IMR-90 (cell line): ENCODE measurements at regions not wholly inside any gene's neighbourhood (a gene's known extent, or its start where the extent isn't known, plus 50 kb on each side); places are given as distances from the start of the nearest gene placed in this dataset.

Source experiments
- ATAC-seq: fragments of 200-7000 bp; cut with Tn5 transposase; 2 replicates; pipeline ENCODE4 v1.9.1; 2020; ENCODE audit warnings: low read depth, mild to moderate bottlenecking, moderate library complexity
- BruUV-seq: library from RNA; stranded (reverse); fragments of 400-500 nt; replicated peaks from 2 replicates; lab custom pipeline; 2021; lab: Mats Ljungman, UMichigan
- CTCF ChIA-PET: fragments of 300-600 bp; formaldehyde crosslinking; extraction: SDS; loops from one replicate; lab custom pipeline; 2021; ENCODE audit warnings: antibody characterized with exemption; lab: Yijun Ruan, JAX
- POLR2A ChIA-PET: fragments of 300-600 bp; sonication (Branson Sonifier 250); formaldehyde crosslinking; loops from one replicate; lab custom pipeline; 2022; ENCODE audit warnings: antibody characterized with exemption; ENCODE audit not compliant: unreplicated experiment; lab: Charles Lee
- DNase-seq: peaks from one replicate; pipeline ENCODE4 v3.0.0; 2013
- H2AFZ ChIP-seq: replicated peaks from 2 replicates; pipeline ENCODE3; 2013; ENCODE audit warnings: low read length, mild to moderate bottlenecking; ENCODE audit not compliant: poor library complexity
- H2AK5ac ChIP-seq: 2 replicates; pipeline ENCODE4 v1.6.1; 2013; ENCODE audit warnings: low read depth, low read length, inconsistent platforms
- H2AK9ac ChIP-seq: replicated peaks from 2 replicates; pipeline ENCODE3; 2013; ENCODE audit warnings: mild to moderate bottlenecking, low read depth, low read length, moderate library complexity; ENCODE audit not compliant: poor library complexity
- H2BK120ac ChIP-seq: 2 replicates; pipeline ENCODE4 v1.6.1; 2013; ENCODE audit warnings: low read depth, low read length, inconsistent platforms
- H2BK15ac ChIP-seq: 3 replicates; pipeline ENCODE4 v1.6.1; 2013; ENCODE audit warnings: low read depth, low read length, inconsistent platforms
- H2BK20ac ChIP-seq: 2 replicates; pipeline ENCODE4 v1.6.1; 2013; ENCODE audit warnings: low read depth, mild to moderate bottlenecking, inconsistent platforms, low read length, moderate library complexity
- H2BK5ac ChIP-seq: 2 replicates; pipeline ENCODE4 v1.6.1; 2013; ENCODE audit warnings: mild to moderate bottlenecking, low read depth, low read length, inconsistent platforms; ENCODE audit not compliant: poor library complexity, severe bottlenecking
- H3K14ac ChIP-seq: replicated peaks from 2 replicates; pipeline ENCODE4 v1.6.1; 2013; ENCODE audit warnings: low read depth, low read length, inconsistent platforms
- H3K18ac ChIP-seq: 2 replicates; pipeline ENCODE4 v1.6.1; 2013; ENCODE audit warnings: low read depth, low read length, control low read depth
- H3K23ac ChIP-seq: 2 replicates; pipeline ENCODE4 v1.6.1; 2013; ENCODE audit warnings: low read depth, low read length, inconsistent platforms
- H3K27ac ChIP-seq: 2 replicates; pipeline ENCODE4 v1.5.1; 2013; ENCODE audit warnings: mild to moderate bottlenecking, control low read depth, low read length; ENCODE audit not compliant: insufficient read depth
- H3K27me3 ChIP-seq: 2 replicates; pipeline ENCODE4 v1.6.1; 2013; ENCODE audit warnings: low read length; ENCODE audit not compliant: control insufficient read depth, insufficient read depth
- H3K36me3 ChIP-seq: 2 replicates; pipeline ENCODE4 v1.6.1; 2013; ENCODE audit warnings: low read length, mixed read lengths; ENCODE audit not compliant: control insufficient read depth, insufficient read depth
- H3K4ac ChIP-seq: 2 replicates; pipeline ENCODE4 v1.6.1; 2013; ENCODE audit warnings: low read depth, low read length, inconsistent platforms
- H3K4me1 ChIP-seq: 2 replicates; pipeline ENCODE4 v1.6.1; 2013; ENCODE audit warnings: low read length, mixed read lengths; ENCODE audit not compliant: control insufficient read depth, insufficient read depth
- H3K4me2 ChIP-seq: 2 replicates; pipeline ENCODE4 v1.6.1; 2013; ENCODE audit warnings: low read depth, mild to moderate bottlenecking, control low read depth, low read length, moderate library complexity
- H3K4me3 ChIP-seq: 2 replicates; pipeline ENCODE4 v1.5.1; 2013; ENCODE audit warnings: low read depth, mild to moderate bottlenecking, control low read depth, low read length, moderate library complexity; ENCODE audit not compliant: insufficient read depth
- H3K56ac ChIP-seq: 2 replicates; pipeline ENCODE4 v1.6.1; 2013; ENCODE audit warnings: low read length, inconsistent platforms; ENCODE audit not compliant: insufficient read depth; ENCODE audit errors: extremely low read depth
- H3K79me1 ChIP-seq, 2 experiments: 2 replicates each; pipeline ENCODE4 v1.6.1; 2013; ENCODE audit warnings: low read length in 2 of 2, inconsistent platforms in 1 of 2, low read depth in 1 of 2
- H3K9ac ChIP-seq: 2 replicates; pipeline ENCODE4 v1.6.1; 2013; ENCODE audit warnings: low read depth, low read length, control low read depth
- H3K9me1 ChIP-seq: 2 replicates; pipeline ENCODE4 v1.6.1; 2013; ENCODE audit warnings: low read length, inconsistent platforms; ENCODE audit not compliant: insufficient read depth
- H3K9me3 ChIP-seq: 2 replicates; pipeline ENCODE4 v1.6.1; 2013; ENCODE audit warnings: low read length; ENCODE audit not compliant: control insufficient read depth, insufficient read depth
- H4K20me1 ChIP-seq: 2 replicates; pipeline ENCODE4 v1.6.1; 2013; ENCODE audit warnings: low read length, inconsistent platforms; ENCODE audit not compliant: insufficient read depth
- H4K5ac ChIP-seq: 2 replicates; pipeline ENCODE4 v1.6.1; 2013; ENCODE audit warnings: mild to moderate bottlenecking, low read depth, low read length, control low read depth
- H4K8ac ChIP-seq, 2 experiments: 2 replicates each; pipeline ENCODE4 v1.6.1; 2013; ENCODE audit warnings: low read depth in 2 of 2, low read length in 2 of 2, control low read depth in 1 of 2, inconsistent platforms in 1 of 2
- H4K91ac ChIP-seq: 2 replicates; pipeline ENCODE4 v1.6.1; 2013; ENCODE audit warnings: low read depth, low read length, inconsistent platforms; ENCODE audit not compliant: insufficient read depth
- BHLHE40 ChIP-seq: fragments of 150-350 bp; IDR thresholded peaks from 2 replicates; pipeline ENCODE4 v1.6.1; 2016; ENCODE audit warnings: mild to moderate bottlenecking, low read depth, low read length
- CEBPB ChIP-seq: IDR thresholded peaks from 2 replicates; pipeline ENCODE4 v1.6.1; 2012; ENCODE audit warnings: low read depth, low read length, improper control_type of control experiment
- CTCF ChIP-seq: conservative IDR thresholded peaks from 2 replicates; pipeline ENCODE4 v1.5.1; 2012; ENCODE audit warnings: mild to moderate bottlenecking, low read depth, low read length, improper control_type of control experiment
- FOS ChIP-seq: fragments of 150-350 bp; IDR thresholded peaks from 2 replicates; pipeline ENCODE4 v1.6.1; 2016; ENCODE audit warnings: low read depth, low read length
- MAZ ChIP-seq: IDR thresholded peaks from 2 replicates; pipeline ENCODE4 v1.6.1; 2012; ENCODE audit warnings: low read depth, mild to moderate bottlenecking, low read length, improper control_type of control experiment, moderate library complexity, borderline replicate concordance
- MXI1 ChIP-seq: IDR thresholded peaks from 2 replicates; pipeline ENCODE4 v1.6.1; 2012; ENCODE audit warnings: low read depth, mild to moderate bottlenecking, low read length, moderate library complexity, borderline replicate concordance
- POLR2A ChIP-seq: IDR thresholded peaks from 2 replicates; pipeline ENCODE4 v1.6.1; 2012; ENCODE audit warnings: mild to moderate bottlenecking, low read depth, low read length
- RAD21 ChIP-seq: IDR thresholded peaks from 2 replicates; pipeline ENCODE4 v1.6.1; 2012; ENCODE audit warnings: low read length, improper control_type of control experiment
- RCOR1 ChIP-seq: IDR thresholded peaks from 2 replicates; pipeline ENCODE4 v1.6.1; 2012; ENCODE audit warnings: mild to moderate bottlenecking, low read length, improper control_type of control experiment; ENCODE audit not compliant: insufficient replicate concordance
- SMC3 ChIP-seq: fragments of 150-350 bp; IDR thresholded peaks from 2 replicates; pipeline ENCODE4 v1.6.1; 2016; ENCODE audit warnings: low read depth, mild to moderate bottlenecking, antibody characterized with exemption, low read length, moderate library complexity
- WGBS, 2 experiments: methylation state at CpG; one replicate each; pipeline versions ENCODE4 v1.1.5 to v1.1.7; 2013; ENCODE audit warnings: missing lambda C conversion rate in 2 of 2; ENCODE audit not compliant: insufficient read length in 1 of 2; ENCODE audit errors: extremely low coverage in 2 of 2; 5-methylcytosine and 5-hydroxymethylcytosine counted together
- dilution Hi-C: fragments of 300-500 bp; cut with HindIII; formaldehyde crosslinking; loops from one replicate; pipeline ENCODE4 v1.14.3; 2018; ENCODE audit warnings: low sequenced_read_pairs; ENCODE audit not compliant: unreplicated experiment
- in situ Hi-C: fragments of 300-500 bp; cut with MboI; formaldehyde crosslinking; loops from 3 replicates; pipeline ENCODE4 v1.14.3; 2019; ENCODE audit warnings: low sequenced_read_pairs, inconsistent platforms, mixed read lengths
- intact Hi-C: fragments of 100-400 bp; cut with micrococcal nuclease; formaldehyde crosslinking; loops from 2 replicates; pipeline ENCODE4 v1.10.0; 2022
- TF ChIP-seq, protein P1 (sequence below): fragments of 150-350 bp; IDR thresholded peaks from 2 replicates; pipeline ENCODE4 v1.6.1; 2017; ENCODE audit warnings: mild to moderate bottlenecking, antibody characterized with exemption, low read length, low read depth
- TF ChIP-seq, protein P2 (sequence below): fragments of 150-350 bp; IDR thresholded peaks from 2 replicates; pipeline ENCODE4 v1.6.1; 2016; ENCODE audit warnings: low read depth, mild to moderate bottlenecking, low read length, moderate library complexity, borderline replicate concordance

DNA sequence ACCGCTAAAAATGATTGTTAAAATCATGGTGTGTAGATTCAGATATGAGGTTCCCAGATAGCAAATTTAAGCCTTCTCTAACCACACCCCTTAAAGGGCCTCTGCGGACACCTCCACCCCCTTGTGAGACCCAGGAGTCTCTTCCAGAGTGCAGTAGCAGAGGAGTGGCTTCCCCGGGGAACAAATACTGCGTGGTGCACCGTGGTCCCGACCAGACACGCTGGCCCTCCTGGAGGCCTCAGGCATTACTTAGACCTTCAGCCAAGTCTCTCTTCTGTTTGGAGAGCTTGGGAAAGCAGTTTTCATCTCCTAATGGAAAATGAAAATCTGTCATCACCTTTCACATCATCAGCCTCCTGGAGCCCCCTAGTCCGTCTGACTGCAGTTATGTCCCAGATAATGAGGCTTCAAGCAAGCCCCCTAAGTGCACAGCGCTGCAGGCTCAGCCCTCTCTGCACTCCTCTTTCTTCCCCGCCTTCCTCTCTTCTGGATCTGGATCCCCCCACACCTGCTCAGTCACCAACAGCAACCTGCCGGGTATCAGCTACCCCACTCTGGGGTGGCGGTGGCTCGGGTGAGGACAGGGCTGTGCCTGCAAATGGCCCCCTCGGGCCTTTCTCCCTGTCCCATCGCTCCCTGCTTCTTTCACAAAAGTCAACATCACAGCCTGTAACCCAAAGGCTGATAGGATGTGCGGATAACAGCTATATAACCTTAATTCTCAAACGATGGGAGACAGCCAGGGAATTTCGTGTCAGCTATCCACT lies 58.8 kb upstream of the TAGAP start:
- dilution Hi-C loops (no loop called here), intact Hi-C loops (loop anchor here (1.0 to 10.0 kb wide), 4 partner anchors 61 to 399 kb away; no protein-coding TSS in a partner anchor), in situ Hi-C loops (loop anchor here (25.0 kb wide), 1 partner anchor 891 kb away; no protein-coding TSS in a partner anchor)
- Histone ChIP-seq H3K4me1 (no peaks in the 10 kb centered on the region), H3K4me3 (no peak overlapping the region), H3K27me3 (peaks cover 30% of the 10 kb centered on the region), H3K9me1 (no peaks in the 10 kb centered on the region), H3K9ac (no peak overlapping the region), H2AK9ac (no peak overlapping the region), H2BK120ac (no peak overlapping the region), H2BK20ac (no peak overlapping the region), H3K4ac (no peak overlapping the region), H3K18ac (no peak overlapping the region), H3K14ac (no peak overlapping the region), H2AK5ac (no peak overlapping the region), H3K36me3 (no peaks in the 10 kb centered on the region), H2AFZ (peak overlapping the region; percentile 67), H4K5ac (no peak overlapping the region), H3K9me3 (no peaks in the 10 kb centered on the region), H2BK15ac (no peak overlapping the region), H4K8ac (no peak overlapping the region), H4K91ac (no peak overlapping the region), H3K27ac (no peak overlapping the region), H3K79me1 (no peaks in the 10 kb centered on the region), H3K56ac (no peak overlapping the region), H4K20me1 (no peaks in the 10 kb centered on the region), H3K23ac (no peak overlapping the region), H3K4me2 (no peak overlapping the region), H2BK5ac (no peak overlapping the region)
- ATAC-seq (no peak), DNase-seq (no peak)
- BruUV-seq: no TSS peak
- TF ChIP-seq BHLHE40: no peak
- no peak for TF ChIP-seq FOS
- no peak for TF ChIP-seq CTCF
- no peak for TF ChIP-seq MXI1
- TF ChIP-seq, protein P1, sequence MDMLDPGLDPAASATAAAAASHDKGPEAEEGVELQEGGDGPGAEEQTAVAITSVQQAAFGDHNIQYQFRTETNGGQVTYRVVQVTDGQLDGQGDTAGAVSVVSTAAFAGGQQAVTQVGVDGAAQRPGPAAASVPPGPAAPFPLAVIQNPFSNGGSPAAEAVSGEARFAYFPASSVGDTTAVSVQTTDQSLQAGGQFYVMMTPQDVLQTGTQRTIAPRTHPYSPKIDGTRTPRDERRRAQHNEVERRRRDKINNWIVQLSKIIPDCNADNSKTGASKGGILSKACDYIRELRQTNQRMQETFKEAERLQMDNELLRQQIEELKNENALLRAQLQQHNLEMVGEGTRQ: no peak
- no peak for TF ChIP-seq SMC3
- no peak for TF ChIP-seq POLR2A
- no peak for TF ChIP-seq RAD21
- TF ChIP-seq CEBPB: no peak
- no peak for TF ChIP-seq MAZ
- TF ChIP-seq RCOR1: no peak
- TF ChIP-seq, protein P2, sequence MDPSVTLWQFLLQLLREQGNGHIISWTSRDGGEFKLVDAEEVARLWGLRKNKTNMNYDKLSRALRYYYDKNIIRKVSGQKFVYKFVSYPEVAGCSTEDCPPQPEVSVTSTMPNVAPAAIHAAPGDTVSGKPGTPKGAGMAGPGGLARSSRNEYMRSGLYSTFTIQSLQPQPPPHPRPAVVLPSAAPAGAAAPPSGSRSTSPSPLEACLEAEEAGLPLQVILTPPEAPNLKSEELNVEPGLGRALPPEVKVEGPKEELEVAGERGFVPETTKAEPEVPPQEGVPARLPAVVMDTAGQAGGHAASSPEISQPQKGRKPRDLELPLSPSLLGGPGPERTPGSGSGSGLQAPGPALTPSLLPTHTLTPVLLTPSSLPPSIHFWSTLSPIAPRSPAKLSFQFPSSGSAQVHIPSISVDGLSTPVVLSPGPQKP: no peak
- CTCF ChIA-PET: interaction anchor here (0.6 to 1.5 kb wide), 3 partner anchors 9 to 96 kb away, joined by 3 to 11 read pairs (median 4); partner anchors contain the start of gene TAGAP
- POLR2A ChIA-PET: no interaction called here
- no CpG with 5 or more reads among the region's 18 CpGs for WGBS, 2 experiments
